ENCODE measurements at regions not wholly inside any gene's neighbourhood (a gene's known extent, or its start where the extent isn't known, plus 50 kb on each side); places are given as distances from the start of the nearest gene placed in this dataset.

DNA sequence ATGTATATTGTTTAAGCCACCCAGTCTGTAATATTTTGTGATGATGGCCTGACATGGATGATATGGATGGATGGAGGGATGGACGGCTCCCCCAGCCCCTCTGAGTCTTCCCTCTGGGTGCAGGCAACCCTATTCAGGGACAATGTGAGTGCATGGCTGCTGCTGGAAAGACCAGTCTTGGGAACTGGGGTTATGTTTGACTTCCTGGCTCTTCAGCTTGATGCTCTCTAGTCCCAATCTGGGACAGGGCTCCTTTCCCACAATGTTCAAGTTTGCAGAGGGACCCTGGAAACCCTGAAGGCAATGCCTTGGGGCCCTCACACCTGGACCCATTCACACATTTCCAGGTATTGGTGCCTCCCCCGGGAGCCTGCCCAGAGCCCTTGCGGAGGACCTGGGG, 52.3 kb upstream of the RET start:
- no peak for DNase-seq

DNA sequence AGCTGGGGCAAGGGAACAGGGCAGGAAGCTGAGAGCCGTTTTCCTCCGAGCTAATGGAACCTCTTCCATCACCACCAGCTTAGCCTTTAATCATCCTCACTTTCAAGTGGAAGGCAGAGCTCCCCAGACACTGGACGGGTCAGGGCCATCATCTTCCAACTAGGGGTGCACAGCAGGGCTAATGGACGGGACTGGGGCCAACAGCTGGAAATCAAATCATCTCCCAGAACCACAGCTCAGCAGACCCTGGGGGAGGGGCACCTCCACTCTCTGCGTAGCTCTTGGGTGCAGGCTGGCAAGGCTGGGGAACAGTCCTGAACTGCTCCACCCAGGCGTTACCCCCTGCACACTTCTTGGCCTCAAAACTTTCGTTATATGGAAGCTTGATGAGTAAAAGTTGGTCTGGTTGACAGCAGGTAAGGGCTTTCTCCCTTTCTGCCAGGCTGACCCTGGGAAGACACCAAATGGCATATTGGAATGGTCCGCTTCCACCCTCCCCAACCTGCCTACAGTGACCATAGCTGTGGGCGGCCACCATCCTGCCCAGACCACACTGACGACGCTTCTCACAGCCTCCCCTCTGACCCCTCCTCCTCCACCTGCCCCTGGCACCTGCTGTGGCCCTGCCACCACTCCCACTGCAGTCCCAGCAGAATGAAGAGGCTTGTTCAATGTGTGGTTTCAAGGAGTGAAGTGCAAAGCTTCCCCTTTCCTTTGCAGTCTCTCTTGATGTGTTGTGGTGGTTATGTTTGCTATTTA, 51.7 kb upstream of the RET start:
- DNase-seq: no peak

DNA sequence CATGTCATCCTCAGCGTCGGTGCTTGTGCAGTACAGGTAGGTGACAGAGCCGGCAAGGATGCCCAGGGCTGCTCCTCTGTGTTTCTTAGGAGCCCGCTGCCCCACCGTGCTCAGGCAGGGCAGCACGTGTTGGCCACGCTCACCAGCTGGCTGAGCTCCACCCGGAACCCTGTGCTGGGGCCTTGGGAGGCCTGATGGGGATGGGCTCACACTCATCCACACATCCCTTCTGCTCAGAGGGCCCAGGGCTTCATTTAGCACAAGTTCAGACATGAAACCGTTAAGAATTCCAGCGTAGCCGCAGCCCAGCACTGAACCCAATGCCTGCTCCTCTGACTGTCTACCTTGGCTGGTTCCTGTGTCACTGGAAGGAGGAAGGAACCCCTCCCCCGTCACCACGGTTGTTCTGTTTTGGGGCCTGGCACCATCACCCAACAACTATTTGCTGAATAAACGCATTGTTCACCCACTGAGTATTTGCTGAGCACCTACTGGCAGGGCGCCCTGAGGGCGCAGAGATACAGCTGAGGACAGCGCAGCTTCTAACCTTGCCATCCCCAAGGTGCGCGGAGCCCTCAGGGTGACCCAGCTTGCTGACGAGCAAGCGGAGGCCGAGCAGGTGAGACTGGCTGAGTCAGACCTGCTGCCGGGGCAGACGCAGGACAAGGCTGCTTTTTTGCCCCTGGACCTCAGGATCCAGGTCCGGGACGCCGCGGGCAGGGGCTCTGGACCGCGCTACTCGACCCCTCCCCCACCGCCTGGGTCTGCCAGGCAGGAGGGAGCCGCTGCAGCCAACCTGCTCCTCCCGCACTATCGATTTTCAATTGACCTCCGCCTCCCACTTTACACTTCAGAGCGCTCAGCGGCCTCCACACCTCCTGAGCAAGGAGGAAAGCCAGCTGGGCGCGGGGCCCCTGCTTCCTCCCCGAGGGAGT, 50.6 kb upstream of the RET start:
- DNase-seq: no peak
